ENCODE measurements at regions not wholly inside any gene's neighbourhood (a gene's known extent, or its start where the extent isn't known, plus 50 kb on each side); places are given as distances from the start of the nearest gene placed in this dataset.

- Histone ChIP-seq H3K27ac (ENCODE audit: extremely low read length, insufficient read depth, low read length) (no peak overlapping the region), H3K79me2 (ENCODE audit: insufficient read depth, low read length) (no peaks in the 10 kb centered on the region), H4K20me1 (ENCODE audit: insufficient read depth, low read length) (no peaks in the 10 kb centered on the region), H3K9me3 (ENCODE audit: low read length) (no peaks in the 10 kb centered on the region), H3K4me1 (ENCODE audit: insufficient read depth, low read length) (no peaks in the 10 kb centered on the region), H3K4me2 (ENCODE audit: low read depth, low read length) (no peak overlapping the region), H3K36me3 (replicated peaks in 1 of 2; ENCODE audit: control insufficient read depth in 1 of 2, insufficient read depth in 2 of 2, low read length in 2 of 2) (no peaks in the 10 kb centered on the region), H3K4me3 (replicated peaks in 1 of 3; ENCODE audit: insufficient read depth in 1 of 3, low read depth in 2 of 3, low read length in 3 of 3) (no peak overlapping the region), H3K9ac (ENCODE audit: insufficient read depth, low read depth, low read length) (no peak overlapping the region), H3K27me3 (ENCODE audit: control insufficient read depth in 1 of 2, insufficient read depth in 2 of 2, low read length in 2 of 2) (0 out of 5 replicates have a peak, but pooled peaks cover 0 to 5% of the 10 kb centered on the region in 2 experiments), H2AFZ (ENCODE audit: low read length) (no peak overlapping the region)
- intact Hi-C loops (cut with micrococcal nuclease; ENCODE audit: unreplicated experiment) (no loop called here), in situ Hi-C loops (cut with HindIII; ENCODE audit: extremely low pct_ligation_motif_present, low pct_unique_long_range_greater_than_20kb) (no loop called here)
- BruUV-seq (replicated peaks): no TSS peak
- 5% methylated on average over 3 of the region's 3 CpGs for WGBS (ENCODE audit: low lambda C conversion rate)
- ChIA-PET POLR2A (no interaction called here), CTCF (ENCODE audit: low intra/inter-chr PET ratio, low total read pairs) (no interaction called here)
- no peak for ATAC-seq
- TF ChIP-seq ZNF562 (CRISPR knock-in tag; IDR thresholded peaks at IDR 0.05; ENCODE audit: borderline replicate concordance) (no peak), ZSCAN20 (CRISPR knock-in tag; IDR thresholded peaks at IDR 0.05; ENCODE audit: borderline replicate concordance) (no peak), PAX8 (CRISPR knock-in tag; IDR thresholded peaks at IDR 0.05; ENCODE audit: borderline replicate concordance) (no peak), CBX5 (CRISPR knock-in tag; IDR thresholded peaks at IDR 0.05; ENCODE audit: borderline replicate concordance) (no peak), CEBPB (IDR thresholded peaks at IDR 0.05; ENCODE audit: borderline replicate concordance, low read depth, low read length) (peak; percentile 55; the same call in 1 of the 2 replicates)
- FAIRE-seq: no peak
- DNase-seq (ENCODE audit: low spot score): no peak
Observed at GRCh38 chr17:34478244-34478643, 101.1 kb upstream of the TMEM132E start.

- 20% methylated on average over 4 of the region's 4 CpGs for WGBS (ENCODE audit: low lambda C conversion rate)
- in situ Hi-C loops (cut with HindIII; ENCODE audit: extremely low pct_ligation_motif_present, low pct_unique_long_range_greater_than_20kb): no loop called here
- no peak for ATAC-seq
- TF ChIP-seq ZEB1 (IDR thresholded peaks at IDR 0.05; ENCODE audit: insufficient replicate concordance, low read depth): no peak
- TF ChIP-seq KLF6 (CRISPR knock-in tag; IDR thresholded peaks at IDR 0.05): no peak
- TF ChIP-seq, protein P1, sequence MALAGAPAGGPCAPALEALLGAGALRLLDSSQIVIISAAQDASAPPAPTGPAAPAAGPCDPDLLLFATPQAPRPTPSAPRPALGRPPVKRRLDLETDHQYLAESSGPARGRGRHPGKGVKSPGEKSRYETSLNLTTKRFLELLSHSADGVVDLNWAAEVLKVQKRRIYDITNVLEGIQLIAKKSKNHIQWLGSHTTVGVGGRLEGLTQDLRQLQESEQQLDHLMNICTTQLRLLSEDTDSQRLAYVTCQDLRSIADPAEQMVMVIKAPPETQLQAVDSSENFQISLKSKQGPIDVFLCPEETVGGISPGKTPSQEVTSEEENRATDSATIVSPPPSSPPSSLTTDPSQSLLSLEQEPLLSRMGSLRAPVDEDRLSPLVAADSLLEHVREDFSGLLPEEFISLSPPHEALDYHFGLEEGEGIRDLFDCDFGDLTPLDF (CRISPR knock-in tag; IDR thresholded peaks at IDR 0.05): no peak
- no peak for TF ChIP-seq ZNF564 (CRISPR knock-in tag; IDR thresholded peaks at IDR 0.05)
- no peak for TF ChIP-seq NFATC3 (CRISPR knock-in tag; IDR thresholded peaks at IDR 0.05)
- no peak for TF ChIP-seq ZBTB44 (CRISPR knock-in tag; IDR thresholded peaks at IDR 0.05)
- TF ChIP-seq ZC3H4 (CRISPR knock-in tag; IDR thresholded peaks at IDR 0.05; ENCODE audit: borderline replicate concordance): no peak
- no peak for TF ChIP-seq SNAPC5 (CRISPR knock-in tag; IDR thresholded peaks at IDR 0.05; ENCODE audit: borderline replicate concordance)
- TF ChIP-seq TOE1 (CRISPR knock-in tag; IDR thresholded peaks at IDR 0.05): no peak
- TF ChIP-seq AHR (CRISPR knock-in tag; IDR thresholded peaks at IDR 0.05): no peak
- TF ChIP-seq ZKSCAN5 (CRISPR knock-in tag; IDR thresholded peaks at IDR 0.05): no peak
- no peak for TF ChIP-seq ZNF180 (CRISPR knock-in tag; IDR thresholded peaks at IDR 0.05; ENCODE audit: borderline replicate concordance, low read depth)
- no peak for TF ChIP-seq ZNF432 (CRISPR knock-in tag; IDR thresholded peaks at IDR 0.05; ENCODE audit: borderline replicate concordance)
Observed at GRCh38 chr17:34475296-34475695, 104.1 kb upstream of the TMEM132E start.

More at GRCh38 chr17:34475296-34475695, 104.1 kb upstream of the TMEM132E start:
- Histone ChIP-seq H3K9ac (ENCODE audit: insufficient read depth, low read depth, low read length) (no peak overlapping the region), H2AFZ (ENCODE audit: low read length) (no peak overlapping the region), H3K79me2 (ENCODE audit: insufficient read depth, low read length) (no peaks in the 10 kb centered on the region), H4K20me1 (ENCODE audit: insufficient read depth, low read length) (no peaks in the 10 kb centered on the region), H3K9me3 (ENCODE audit: low read length) (no peaks in the 10 kb centered on the region), H3K27ac (ENCODE audit: extremely low read length, insufficient read depth, low read length) (no peak overlapping the region), H3K4me1 (ENCODE audit: insufficient read depth, low read length) (no peaks in the 10 kb centered on the region), H3K36me3 (replicated peaks in 1 of 2; ENCODE audit: control insufficient read depth in 1 of 2, insufficient read depth in 2 of 2, low read length in 2 of 2) (no peaks in the 10 kb centered on the region), H3K4me3 (replicated peaks in 1 of 3; ENCODE audit: insufficient read depth in 1 of 3, low read depth in 2 of 3, low read length in 3 of 3) (no peak overlapping the region), H3K27me3 (ENCODE audit: control insufficient read depth in 1 of 2, insufficient read depth in 2 of 2, low read length in 2 of 2) (0 out of 5 replicates have a peak, but pooled peaks cover 0 to 5% of the 10 kb centered on the region in 2 experiments), H3K4me2 (ENCODE audit: low read depth, low read length) (no peak overlapping the region)
- DNase-seq (ENCODE audit: low spot score) (no peak), FAIRE-seq (no peak)
- POLR2A ChIA-PET: no interaction called here
- CTCF ChIA-PET (ENCODE audit: low intra/inter-chr PET ratio, low total read pairs): no interaction called here
- BruUV-seq (replicated peaks): no TSS peak
- intact Hi-C loops (cut with micrococcal nuclease; ENCODE audit: unreplicated experiment): no loop called here
